ENCODE measurements at regions not wholly inside any gene's neighbourhood (a gene's known extent, or its start where the extent isn't known, plus 50 kb on each side); places are given as distances from the start of the nearest gene placed in this dataset.
A peak's percentile ranks its signal among the peaks of the same experiment; 100 is the strongest.

GRCh38 chr14:71748196-71748595, 184.0 kb upstream of the RGS6 start:
- TF ChIP-seq CTCF (IDR thresholded peaks at IDR 0.05; ENCODE audit: insufficient read depth, low read depth, low read length) (no peak), EZH2 (IDR thresholded peaks at IDR 0.05; ENCODE audit: insufficient read depth, low read length) (no peak)
- Mint-ChIP-seq H3K27ac (ENCODE audit: unreplicated experiment) (no peak overlapping the region), H3K27me3 (ENCODE audit: low read depth, unreplicated experiment) (peaks cover 4% of the 10 kb centered on the region), H3K36me3 (ENCODE audit: low read depth, unreplicated experiment) (peaks cover 5% of the 10 kb centered on the region), H3K4me1 (ENCODE audit: low read depth, unreplicated experiment) (no peaks in the 10 kb centered on the region), H3K4me3 (ENCODE audit: unreplicated experiment) (no peak overlapping the region), H3K9me3 (ENCODE audit: unreplicated experiment) (peaks cover 11% of the 10 kb centered on the region)
- DNase-seq (ENCODE audit: low read depth) (no peak), FAIRE-seq (no peak)
- Histone ChIP-seq H3K4me2 (ENCODE audit: low read length) (no peak overlapping the region), H2AFZ (ENCODE audit: low read depth, low read length) (no peak overlapping the region), H3K27me3 (ENCODE audit: insufficient read depth, low read length) (no peaks in the 10 kb centered on the region), H3K4me3 (ENCODE audit: insufficient read depth, low read depth, low read length) (no peak overlapping the region), H3K79me2 (ENCODE audit: insufficient read depth, low read length) (no peaks in the 10 kb centered on the region), H3K36me3 (ENCODE audit: insufficient read depth, low read length) (no peaks in the 10 kb centered on the region), H4K20me1 (ENCODE audit: insufficient read depth, low read length) (no peaks in the 10 kb centered on the region), H3K9me3 (ENCODE audit: insufficient read depth, low read depth, low read length) (peaks cover 7% of the 10 kb centered on the region), H3K4me1 (ENCODE audit: insufficient read depth, low read length) (peaks cover 4% of the 10 kb centered on the region), H3K9ac (ENCODE audit: low read length) (no peak overlapping the region), H3K27ac (ENCODE audit: low read depth, low read length) (no peak overlapping the region)

GRCh38 chr14:71749613-71750238, 182.5 kb upstream of the RGS6 start:
- no peak overlapping the region for H2AFZ ChIP-seq (ENCODE audit: low read depth, low read length)
- no peaks in the 10 kb centered on the region for H3K27me3 ChIP-seq (ENCODE audit: insufficient read depth, low read length)
- no peak overlapping the region for H3K27ac Mint-ChIP-seq (ENCODE audit: unreplicated experiment)
- no peaks in the 10 kb centered on the region for H3K36me3 ChIP-seq (ENCODE audit: insufficient read depth, low read length)
- H3K4me2 ChIP-seq (ENCODE audit: low read length), result no peak overlapping the region
- DNase-seq (ENCODE audit: low read depth), result no peak
- H3K9me3 ChIP-seq (ENCODE audit: insufficient read depth, low read depth, low read length), result peaks cover 7% of the 10 kb centered on the region
- no peaks in the 10 kb centered on the region for H3K4me1 Mint-ChIP-seq (ENCODE audit: low read depth, unreplicated experiment)
- H3K36me3 Mint-ChIP-seq (ENCODE audit: low read depth, unreplicated experiment), result peaks cover 5% of the 10 kb centered on the region
- no peak overlapping the region for H3K27ac ChIP-seq (ENCODE audit: low read depth, low read length)
- H3K4me3 ChIP-seq (ENCODE audit: insufficient read depth, low read depth, low read length), result no peak overlapping the region
- H3K4me3 Mint-ChIP-seq (ENCODE audit: unreplicated experiment), result no peak overlapping the region
- no peak overlapping the region for H3K9ac ChIP-seq (ENCODE audit: low read length)
- FAIRE-seq, result no peak
- no peaks in the 10 kb centered on the region for H4K20me1 ChIP-seq (ENCODE audit: insufficient read depth, low read length)
- peaks cover 11% of the 10 kb centered on the region for H3K9me3 Mint-ChIP-seq (ENCODE audit: unreplicated experiment)
- no peaks in the 10 kb centered on the region for H3K79me2 ChIP-seq (ENCODE audit: insufficient read depth, low read length)
- peaks cover 4% of the 10 kb centered on the region for H3K27me3 Mint-ChIP-seq (ENCODE audit: low read depth, unreplicated experiment)
- TF ChIP-seq CTCF (IDR thresholded peaks at IDR 0.05; ENCODE audit: insufficient read depth, low read depth, low read length), result no peak
- no peak for TF ChIP-seq EZH2 (IDR thresholded peaks at IDR 0.05; ENCODE audit: insufficient read depth, low read length)
- H3K4me1 ChIP-seq (ENCODE audit: insufficient read depth, low read length), result peaks cover 6% of the 10 kb centered on the region

GRCh38 chr14:71751264-71751663, 181.0 kb upstream of the RGS6 start:
- H3K4me2 ChIP-seq (ENCODE audit: low read length), result no peak overlapping the region
- Mint-ChIP-seq H3K27me3 (ENCODE audit: low read depth, unreplicated experiment) (peaks cover 4% of the 10 kb centered on the region), H3K4me1 (ENCODE audit: low read depth, unreplicated experiment) (no peaks in the 10 kb centered on the region), H3K27ac (ENCODE audit: unreplicated experiment) (no peak overlapping the region), H3K9me3 (ENCODE audit: unreplicated experiment) (peaks cover 11% of the 10 kb centered on the region), H3K36me3 (ENCODE audit: low read depth, unreplicated experiment) (peaks cover 5% of the 10 kb centered on the region), H3K4me3 (ENCODE audit: unreplicated experiment) (no peak overlapping the region)
- no peak for TF ChIP-seq CTCF (IDR thresholded peaks at IDR 0.05; ENCODE audit: insufficient read depth, low read depth, low read length)
- no peaks in the 10 kb centered on the region for H3K79me2 ChIP-seq (ENCODE audit: insufficient read depth, low read length)
- H3K9ac ChIP-seq (ENCODE audit: low read length), result no peak overlapping the region
- peaks cover 7% of the 10 kb centered on the region for H3K9me3 ChIP-seq (ENCODE audit: insufficient read depth, low read depth, low read length)
- no peaks in the 10 kb centered on the region for H3K27me3 ChIP-seq (ENCODE audit: insufficient read depth, low read length)
- no peak overlapping the region for H3K27ac ChIP-seq (ENCODE audit: low read depth, low read length)
- H3K36me3 ChIP-seq (ENCODE audit: insufficient read depth, low read length), result no peaks in the 10 kb centered on the region
- peaks cover 6% of the 10 kb centered on the region for H3K4me1 ChIP-seq (ENCODE audit: insufficient read depth, low read length)
- FAIRE-seq (peak; percentile 37), DNase-seq (ENCODE audit: low read depth) (peak; percentile 53)
- H2AFZ ChIP-seq (ENCODE audit: low read depth, low read length), result no peak overlapping the region
- no peak overlapping the region for H3K4me3 ChIP-seq (ENCODE audit: insufficient read depth, low read depth, low read length)
- no peaks in the 10 kb centered on the region for H4K20me1 ChIP-seq (ENCODE audit: insufficient read depth, low read length)
